ENCODE measurements at regions not wholly inside any gene's neighbourhood (a gene's known extent, or its start where the extent isn't known, plus 50 kb on each side); places are given as distances from the start of the nearest gene placed in this dataset.

DNA sequence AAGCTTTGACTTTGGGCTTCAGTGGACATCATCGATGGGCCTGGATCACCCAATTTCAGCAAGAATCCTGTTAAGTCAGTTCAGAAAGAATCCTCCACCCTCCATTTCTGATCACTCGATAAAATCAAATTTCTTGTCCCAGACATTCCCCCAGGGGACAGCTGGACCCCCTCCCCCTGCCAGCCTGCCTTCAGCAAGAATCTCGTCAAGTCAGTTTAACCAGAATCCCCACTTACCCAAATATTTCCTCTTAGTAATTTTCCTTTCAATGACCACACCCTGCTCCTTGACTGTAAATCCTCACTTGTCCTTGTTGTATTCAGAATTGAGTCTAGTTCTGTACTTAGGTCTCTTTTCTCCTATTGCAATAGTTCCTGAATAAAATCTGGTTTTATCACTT lies 766.9 kb downstream of the XPNPEP1 start:
- H3K36me3 ChIP-seq (ENCODE audit: control insufficient read depth, insufficient read depth, low read length), result no peaks in the 10 kb centered on the region
- Mint-ChIP-seq H3K9me3 (ENCODE audit: unreplicated experiment) (peaks cover 20% of the 10 kb centered on the region), H3K4me3 (ENCODE audit: unreplicated experiment) (no peak overlapping the region), H3K36me3 (ENCODE audit: insufficient read depth, unreplicated experiment) (peaks cover 5% of the 10 kb centered on the region), H3K27me3 (ENCODE audit: insufficient read depth, unreplicated experiment) (no peaks in the 10 kb centered on the region), H3K27ac (ENCODE audit: unreplicated experiment) (peak overlapping the region; percentile 48), H3K4me1 (ENCODE audit: low read depth, unreplicated experiment) (peaks cover 9% of the 10 kb centered on the region)
- intact Hi-C loops (cut with micrococcal nuclease; ENCODE audit: unreplicated experiment), result no loop called here
- POLR2A ChIA-PET, result no interaction called here
- TF ChIP-seq, protein P1, sequence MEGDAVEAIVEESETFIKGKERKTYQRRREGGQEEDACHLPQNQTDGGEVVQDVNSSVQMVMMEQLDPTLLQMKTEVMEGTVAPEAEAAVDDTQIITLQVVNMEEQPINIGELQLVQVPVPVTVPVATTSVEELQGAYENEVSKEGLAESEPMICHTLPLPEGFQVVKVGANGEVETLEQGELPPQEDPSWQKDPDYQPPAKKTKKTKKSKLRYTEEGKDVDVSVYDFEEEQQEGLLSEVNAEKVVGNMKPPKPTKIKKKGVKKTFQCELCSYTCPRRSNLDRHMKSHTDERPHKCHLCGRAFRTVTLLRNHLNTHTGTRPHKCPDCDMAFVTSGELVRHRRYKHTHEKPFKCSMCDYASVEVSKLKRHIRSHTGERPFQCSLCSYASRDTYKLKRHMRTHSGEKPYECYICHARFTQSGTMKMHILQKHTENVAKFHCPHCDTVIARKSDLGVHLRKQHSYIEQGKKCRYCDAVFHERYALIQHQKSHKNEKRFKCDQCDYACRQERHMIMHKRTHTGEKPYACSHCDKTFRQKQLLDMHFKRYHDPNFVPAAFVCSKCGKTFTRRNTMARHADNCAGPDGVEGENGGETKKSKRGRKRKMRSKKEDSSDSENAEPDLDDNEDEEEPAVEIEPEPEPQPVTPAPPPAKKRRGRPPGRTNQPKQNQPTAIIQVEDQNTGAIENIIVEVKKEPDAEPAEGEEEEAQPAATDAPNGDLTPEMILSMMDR (IDR thresholded peaks at IDR 0.05; ENCODE audit: insufficient read depth in 1 of 2, low read depth in 1 of 2, low read length in 1 of 2, severe bottlenecking in 1 of 2, unreplicated experiment in 1 of 2), result no peak
- H3K4me1 ChIP-seq, result 0 out of 2 replicates have a peak, but pooled peaks cover 5% of the 10 kb centered on the region
- CTCF ChIA-PET, result no interaction called here
- DNase-seq, result no peak
- no peaks in the 10 kb centered on the region for H3K27me3 ChIP-seq (replicated peaks; ENCODE audit: control insufficient read depth, insufficient read depth, low read length)
- no peaks in the 10 kb centered on the region for H3K9me3 ChIP-seq
- no TSS peak for BruUV-seq (replicated peaks)
- no peak overlapping the region for H3K4me3 ChIP-seq (ENCODE audit: low read depth, low read length)

DNA sequence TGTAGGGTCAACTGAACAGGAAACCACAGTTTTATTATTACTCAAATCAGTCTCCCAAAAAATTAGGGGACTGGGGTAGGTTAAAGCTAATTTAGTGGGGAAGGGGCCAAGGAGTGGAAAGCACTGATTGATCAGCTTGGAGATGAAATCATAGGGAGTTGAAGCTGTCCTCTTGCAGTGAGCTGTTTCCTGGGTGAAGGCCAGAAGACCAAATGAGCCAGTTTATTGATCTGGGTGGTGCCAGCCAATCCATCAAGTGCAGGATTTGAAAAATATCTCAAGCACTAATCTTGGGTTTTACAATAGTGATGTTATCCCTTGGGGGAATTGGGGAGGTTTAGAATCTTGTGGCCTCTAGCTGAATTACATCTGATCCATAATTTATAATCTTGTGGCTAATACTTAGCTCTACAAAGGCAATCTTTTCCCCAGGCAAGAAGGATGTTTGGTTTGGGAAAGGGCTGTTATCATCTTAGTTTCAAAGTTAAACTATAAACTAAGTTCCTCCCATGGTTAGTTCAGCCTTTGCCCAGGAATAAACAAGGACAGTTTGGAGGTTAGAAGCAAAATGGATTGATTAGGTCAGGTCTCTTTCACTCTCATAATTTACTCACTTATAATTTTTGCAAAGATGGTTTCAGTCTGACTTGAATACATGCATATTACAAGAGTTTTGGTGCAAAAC lies 773.5 kb downstream of the XPNPEP1 start:
- H3K27ac Mint-ChIP-seq (ENCODE audit: unreplicated experiment), result no peak overlapping the region
- ChIA-PET CTCF (no interaction called here), POLR2A (no interaction called here)
- H3K36me3 ChIP-seq (ENCODE audit: control insufficient read depth, insufficient read depth, low read length), result no peaks in the 10 kb centered on the region
- no peaks in the 10 kb centered on the region for H3K9me3 ChIP-seq
- peaks cover 13% of the 10 kb centered on the region for H3K9me3 Mint-ChIP-seq (ENCODE audit: unreplicated experiment)
- no peaks in the 10 kb centered on the region for H3K27me3 ChIP-seq (replicated peaks; ENCODE audit: control insufficient read depth, insufficient read depth, low read length)
- no peak overlapping the region for H3K4me3 Mint-ChIP-seq (ENCODE audit: unreplicated experiment)
- intact Hi-C loops (cut with micrococcal nuclease; ENCODE audit: unreplicated experiment), result no loop called here
- TF ChIP-seq, protein P1 (IDR thresholded peaks at IDR 0.05; ENCODE audit: insufficient read depth in 1 of 2, low read depth in 1 of 2, low read length in 1 of 2, severe bottlenecking in 1 of 2, unreplicated experiment in 1 of 2), result no peak
- DNase-seq, result no peak
- BruUV-seq (replicated peaks), result no TSS peak
- peaks cover 5% of the 10 kb centered on the region; the same call in 1 of the 2 replicates for H3K4me1 ChIP-seq
- no peaks in the 10 kb centered on the region for H3K36me3 Mint-ChIP-seq (ENCODE audit: insufficient read depth, unreplicated experiment)
- no peaks in the 10 kb centered on the region for H3K27me3 Mint-ChIP-seq (ENCODE audit: insufficient read depth, unreplicated experiment)
- H3K4me1 Mint-ChIP-seq (ENCODE audit: low read depth, unreplicated experiment), result no peaks in the 10 kb centered on the region
- no peak overlapping the region for H3K4me3 ChIP-seq (ENCODE audit: low read depth, low read length)

DNA sequence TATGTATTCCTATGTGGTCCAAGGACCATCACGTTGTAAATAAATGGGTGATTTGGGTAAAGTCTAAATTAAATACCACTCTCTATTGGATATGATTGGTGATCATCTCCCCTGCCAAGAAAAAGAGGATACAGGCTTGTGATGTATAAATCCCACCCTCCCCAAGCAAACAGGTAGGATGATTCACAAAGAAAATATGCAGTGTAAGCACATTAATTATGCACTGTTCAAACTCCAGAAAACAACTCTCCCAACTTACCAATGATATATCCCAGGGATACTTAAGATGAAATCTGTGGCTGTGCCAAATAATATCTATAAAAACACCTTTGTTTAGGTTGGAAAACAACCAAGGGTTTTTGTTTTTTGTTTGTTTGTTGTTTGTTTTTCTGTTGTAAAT lies 795.9 kb downstream of the XPNPEP1 start:
- POLR2A ChIA-PET, result no interaction called here
- intact Hi-C loops (cut with micrococcal nuclease; ENCODE audit: unreplicated experiment), result no loop called here
- no peaks in the 10 kb centered on the region for H3K27me3 Mint-ChIP-seq (ENCODE audit: insufficient read depth, unreplicated experiment)

More for the DNA sequence above, 795.9 kb downstream of the XPNPEP1 start:
- no peak for DNase-seq
- no peaks in the 10 kb centered on the region for H3K36me3 Mint-ChIP-seq (ENCODE audit: insufficient read depth, unreplicated experiment)
- CTCF ChIA-PET, result no interaction called here
- no peaks in the 10 kb centered on the region for H3K9me3 ChIP-seq
- TF ChIP-seq, protein P1 (IDR thresholded peaks at IDR 0.05; ENCODE audit: insufficient read depth in 1 of 2, low read depth in 1 of 2, low read length in 1 of 2, severe bottlenecking in 1 of 2, unreplicated experiment in 1 of 2), result no peak
- H3K27me3 ChIP-seq (replicated peaks; ENCODE audit: control insufficient read depth, insufficient read depth, low read length), result no peaks in the 10 kb centered on the region
- no peak overlapping the region for H3K27ac Mint-ChIP-seq (ENCODE audit: unreplicated experiment)
- H3K4me1 Mint-ChIP-seq (ENCODE audit: low read depth, unreplicated experiment), result no peaks in the 10 kb centered on the region
- no peaks in the 10 kb centered on the region for H3K36me3 ChIP-seq (ENCODE audit: control insufficient read depth, insufficient read depth, low read length)
- BruUV-seq (replicated peaks), result no TSS peak
- peaks cover 3% of the 10 kb centered on the region for H3K9me3 Mint-ChIP-seq (ENCODE audit: unreplicated experiment)
- no peak overlapping the region for H3K4me3 ChIP-seq (ENCODE audit: low read depth, low read length)
- H3K4me3 Mint-ChIP-seq (ENCODE audit: unreplicated experiment), result no peak overlapping the region
- H3K4me1 ChIP-seq, result no peaks in the 10 kb centered on the region
